OCI-LY7 (cell line): ENCODE measurements at regions not wholly inside any gene's neighbourhood (a gene's known extent, or its start where the extent isn't known, plus 50 kb on each side); places are given as distances from the start of the nearest gene placed in this dataset.

Experiments used
- BruUV-seq: library from RNA; stranded (reverse); fragments of 400-500 nt; replicated peaks from 2 replicates; lab custom pipeline; 2021; lab: Mats Ljungman, UMichigan
- CTCF ChIA-PET: fragments of 300-600 bp; sonication (Branson Sonifier 250); formaldehyde crosslinking; loops from one replicate; lab custom pipeline; 2022; ENCODE audit warnings: antibody characterized with exemption; ENCODE audit not compliant: unreplicated experiment; lab: Charles Lee
- POLR2A ChIA-PET: fragments of 300-600 bp; sonication (Branson Sonifier 250); formaldehyde crosslinking; loops from one replicate; lab custom pipeline; 2022; ENCODE audit warnings: antibody characterized with exemption; lab: Charles Lee
- DNase-seq: peaks from one replicate; pipeline ENCODE4 v3.0.0-alpha.2; 2015; ENCODE audit warnings: low spot score
- H2AFZ ChIP-seq: fragments of 200-600 bp; sonication (generic), shearing (Covaris generic); 2 replicates; pipeline ENCODE4 v1.6.1; 2014; ENCODE audit warnings: mild to moderate bottlenecking, antibody characterized with exemption, low read length, moderate library complexity
- H3K27ac ChIP-seq: fragments of 200-600 bp; sonication (generic); 2 replicates; pipeline ENCODE4 v1.5.1; 2014; ENCODE audit warnings: mixed run types, low read depth, mild to moderate bottlenecking, moderate library complexity, low read length, inconsistent platforms; ENCODE audit not compliant: poor library complexity, severe bottlenecking
- H3K36me3 ChIP-seq: fragments of 200-600 bp; sonication (generic); 2 replicates; pipeline ENCODE4 v1.6.1; 2014; ENCODE audit warnings: mild to moderate bottlenecking, antibody characterized with exemption, low read length, moderate library complexity, mixed read lengths; ENCODE audit not compliant: insufficient read depth
- H3K4me1 ChIP-seq: fragments of 200-600 bp; sonication (generic); 2 replicates; pipeline ENCODE4 v1.5.1; 2014; ENCODE audit warnings: mild to moderate bottlenecking, low read length; ENCODE audit not compliant: insufficient read depth, poor library complexity, severe bottlenecking
- H3K4me2 ChIP-seq: fragments of 200-600 bp; sonication (generic); 2 replicates; pipeline ENCODE4 v1.6.1; 2014; ENCODE audit warnings: mild to moderate bottlenecking, low read length
- H3K4me3 ChIP-seq: fragments of 200-600 bp; sonication (generic); 2 replicates; pipeline ENCODE4 v1.5.1; 2014; ENCODE audit warnings: mild to moderate bottlenecking, low read depth, low read length; ENCODE audit not compliant: poor library complexity, severe bottlenecking
- H3K79me2 ChIP-seq: fragments of 200-600 bp; sonication (generic); 2 replicates; pipeline ENCODE4 v1.6.1; 2016; ENCODE audit warnings: low read depth, mild to moderate bottlenecking, low read length, moderate library complexity, mixed read lengths; ENCODE audit not compliant: insufficient read depth
- H3K9me2 ChIP-seq: fragments of 200-600 bp; sonication (generic); 2 replicates; pipeline ENCODE4 v1.6.1; 2016; ENCODE audit warnings: mild to moderate bottlenecking, low read length, mixed read lengths; ENCODE audit not compliant: insufficient read depth
- H3K9me3 ChIP-seq: fragments of 200-600 bp; sonication (generic); 2 replicates; pipeline ENCODE4 v1.6.1; 2014; ENCODE audit warnings: mild to moderate bottlenecking, mixed run types, low read length, mixed read lengths
- H4K20me1 ChIP-seq: fragments of 200-600 bp; sonication (generic); 2 replicates; pipeline ENCODE4 v1.6.1; 2014; ENCODE audit warnings: mild to moderate bottlenecking, antibody characterized with exemption, low read length, moderate library complexity, mixed read lengths; ENCODE audit not compliant: insufficient read depth
- CTCF ChIP-seq: fragments of 200-600 bp; sonication (generic); conservative IDR thresholded peaks from 2 replicates; pipeline ENCODE4 v1.5.1; 2014; ENCODE audit warnings: mild to moderate bottlenecking, antibody characterized with exemption, low read length, moderate library complexity, mixed read lengths
- EZH2phosphoT487 ChIP-seq: fragments of 200-600 bp; sonication (generic); IDR thresholded peaks from 2 replicates; pipeline ENCODE4 v1.6.1; 2018; ENCODE audit warnings: low read depth, borderline replicate concordance, mild to moderate bottlenecking, mixed run types, antibody characterized with exemption, low read length, moderate library complexity, mixed read lengths
- intact Hi-C: fragments of 100-400 bp; cut with micrococcal nuclease; formaldehyde crosslinking; loops from one replicate; pipeline ENCODE4 v1.10.0; 2022; ENCODE audit not compliant: unreplicated experiment

GRCh38 chr5:51748647-51749046, 365.4 kb downstream of the ISL1 start:
- intact Hi-C loops = no loop called here
- DNase-seq = no peak
- ChIA-PET CTCF (no interaction called here), POLR2A (no interaction called here)
- Histone ChIP-seq H3K4me1 (no peaks in the 10 kb centered on the region), H2AFZ (no peak overlapping the region), H3K9me2 (no peaks in the 10 kb centered on the region), H3K9me3 (no peaks in the 10 kb centered on the region), H3K4me3 (no peak overlapping the region), H4K20me1 (no peaks in the 10 kb centered on the region), H3K79me2 (no peaks in the 10 kb centered on the region), H3K4me2 (no peak overlapping the region), H3K27ac (no peak overlapping the region), H3K36me3 (no peaks in the 10 kb centered on the region)
- BruUV-seq = no TSS peak
- TF ChIP-seq CTCF (no peak), EZH2phosphoT487 (no peak)
